WTC11 (cell line): ENCODE measurements at regions not wholly inside any gene's neighbourhood (a gene's known extent, or its start where the extent isn't known, plus 50 kb on each side); places are given as distances from the start of the nearest gene placed in this dataset.

Source experiments
- ATAC-seq: fragments of 200-7000 bp; cut with Tn5 transposase; 2 replicates; pipeline ENCODE4 v1.10.0; 2021; ENCODE audit warnings: mild to moderate bottlenecking, moderate library complexity
- CTCF ChIA-PET: fragments of 300-600 bp; sonication (Branson Sonifier 250); formaldehyde crosslinking; loops from one replicate; lab custom pipeline; 2021; ENCODE audit warnings: antibody characterized with exemption; lab: Charles Lee
- POLR2A ChIA-PET: fragments of 350-600 bp; sonication (Branson Sonifier 250); formaldehyde crosslinking; loops from one replicate; lab custom pipeline; 2021; ENCODE audit warnings: antibody characterized with exemption; lab: Charles Lee
- DNase-seq: peaks from one replicate; pipeline ENCODE4 v3.0.0; 2021; ENCODE audit warnings: low spot score
- H3K27ac Mint-ChIP-seq: 2 replicates; pipeline ENCODE4 v1.8.0; 2021; ENCODE audit warnings: mixed read lengths
- H3K27me3 Mint-ChIP-seq: 2 replicates; pipeline ENCODE4 v1.8.0; 2021; ENCODE audit warnings: low read depth, mild to moderate bottlenecking, moderate library complexity, mixed read lengths
- H3K36me3 Mint-ChIP-seq: 2 replicates; pipeline ENCODE4 v1.8.0; 2021; ENCODE audit warnings: mixed read lengths
- H3K4me1 Mint-ChIP-seq: 2 replicates; pipeline ENCODE4 v1.8.0; 2022; ENCODE audit warnings: mixed read lengths
- H3K4me3 Mint-ChIP-seq: 2 replicates; pipeline ENCODE4 v1.8.0; 2021; ENCODE audit warnings: mild to moderate bottlenecking, moderate library complexity, mixed read lengths
- H3K9me3 Mint-ChIP-seq: 2 replicates; pipeline ENCODE4 v1.8.0; 2021; ENCODE audit warnings: mixed read lengths
- CREM ChIP-seq: sonication (generic); formaldehyde crosslinking; IDR thresholded peaks from 2 replicates; pipeline ENCODE4 v1.8.1; 2022; ENCODE audit warnings: mild to moderate bottlenecking, missing genetic modification reagents, moderate library complexity
- ELF4 ChIP-seq: sonication (generic); formaldehyde crosslinking; IDR thresholded peaks from 2 replicates; pipeline ENCODE4 v1.8.1; 2022; ENCODE audit warnings: low read depth, mild to moderate bottlenecking, moderate library complexity, missing genetic modification reagents
- ERG ChIP-seq: fragments of 250-450 bp; sonication (Bioruptor Pico); IDR thresholded peaks from 2 replicates; pipeline ENCODE4 v1.8.0; 2021; ENCODE audit warnings: mild to moderate bottlenecking
- FOXP1 ChIP-seq: sonication (generic); formaldehyde crosslinking; IDR thresholded peaks from 2 replicates; pipeline ENCODE4 v1.8.0; 2022; ENCODE audit warnings: missing genetic modification reagents, mild to moderate bottlenecking, moderate library complexity, borderline replicate concordance
- JUN ChIP-seq: sonication (generic); formaldehyde crosslinking; IDR thresholded peaks from 2 replicates; pipeline ENCODE4 v1.8.0; 2023; ENCODE audit warnings: mild to moderate bottlenecking, missing genetic modification reagents
- NFYB ChIP-seq: sonication (generic); formaldehyde crosslinking; conservative IDR thresholded peaks from 2 replicates; pipeline ENCODE4 v1.8.0; 2022; ENCODE audit warnings: low read depth, missing genetic modification reagents
- NR1H2 ChIP-seq: sonication (generic); formaldehyde crosslinking; IDR thresholded peaks from 2 replicates; pipeline ENCODE4 v1.9.0; 2021; ENCODE audit warnings: mild to moderate bottlenecking, moderate library complexity, missing genetic modification reagents
- RELA ChIP-seq: sonication (generic); formaldehyde crosslinking; IDR thresholded peaks from 2 replicates; pipeline ENCODE4 v1.8.1; 2022; ENCODE audit warnings: missing genetic modification reagents, mild to moderate bottlenecking, borderline replicate concordance
- TEAD1 ChIP-seq: sonication (generic); formaldehyde crosslinking; IDR thresholded peaks from 2 replicates; pipeline ENCODE4 v1.8.0; 2022; ENCODE audit warnings: mild to moderate bottlenecking, missing genetic modification reagents
- ZNF138 ChIP-seq: sonication (generic); formaldehyde crosslinking; conservative IDR thresholded peaks from 2 replicates; pipeline ENCODE4 v1.8.1; 2022; ENCODE audit warnings: mild to moderate bottlenecking, moderate library complexity, missing genetic modification reagents
- ZNF396 ChIP-seq: fragments of 250-450 bp; sonication (Bioruptor Pico); IDR thresholded peaks from 2 replicates; pipeline ENCODE4 v1.8.0; 2021; ENCODE audit warnings: mild to moderate bottlenecking, moderate library complexity, borderline replicate concordance
- ZSCAN18 ChIP-seq: fragments of 250-450 bp; sonication (Bioruptor Pico); IDR thresholded peaks from 2 replicates; pipeline ENCODE4 v2.1.2; 2022; ENCODE audit warnings: mild to moderate bottlenecking, moderate library complexity
- TF ChIP-seq, protein P1 (sequence below): sonication (generic); formaldehyde crosslinking; conservative IDR thresholded peaks from 2 replicates; pipeline ENCODE4 v1.8.1; 2023; ENCODE audit warnings: mild to moderate bottlenecking, low read depth, missing genetic modification reagents, moderate library complexity
- TF ChIP-seq, protein P2 (sequence below): sonication (generic); formaldehyde crosslinking; IDR thresholded peaks from 2 replicates; pipeline ENCODE4 v1.8.1; 2022; ENCODE audit warnings: mild to moderate bottlenecking, missing genetic modification reagents, moderate library complexity, borderline replicate concordance
- TF ChIP-seq, protein P3 (sequence below): sonication (generic); formaldehyde crosslinking; IDR thresholded peaks from 2 replicates; pipeline ENCODE4 v1.8.1; 2022; ENCODE audit warnings: missing genetic modification reagents, borderline replicate concordance

DNA sequence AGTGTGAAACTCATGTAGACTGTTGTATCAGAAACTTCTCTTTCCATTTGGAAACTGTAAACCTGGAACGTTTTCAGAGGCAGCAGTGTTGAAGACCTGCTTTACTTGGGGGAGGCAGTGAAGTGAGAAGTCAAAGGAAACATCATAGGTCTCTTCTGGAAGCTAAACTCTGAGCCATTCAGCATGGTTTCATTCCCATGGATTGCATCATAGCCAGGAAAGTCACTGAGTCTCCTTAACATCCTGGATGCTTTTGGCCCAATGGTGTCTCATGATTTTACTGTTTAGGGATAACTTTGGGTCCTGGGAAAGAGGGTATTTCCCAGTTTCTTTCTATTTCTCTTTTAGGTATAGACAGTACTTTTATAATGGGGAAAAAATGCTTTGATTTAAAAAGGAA is 153.2 kb upstream of the E2F8 start:
- DNase-seq = no peak
- Mint-ChIP-seq H3K4me3 (no peak overlapping the region), H3K27ac (no peak overlapping the region)
- POLR2A ChIA-PET = no interaction called here
- CTCF ChIA-PET = no interaction called here
- TF ChIP-seq ERG (CRISPR knock-in tag) = no peak
- no peak for TF ChIP-seq CREM (CRISPR knock-in tag)
- no peak for TF ChIP-seq TEAD1 (CRISPR knock-in tag)
- no peak for TF ChIP-seq NR1H2 (CRISPR knock-in tag)
- TF ChIP-seq, protein P1, sequence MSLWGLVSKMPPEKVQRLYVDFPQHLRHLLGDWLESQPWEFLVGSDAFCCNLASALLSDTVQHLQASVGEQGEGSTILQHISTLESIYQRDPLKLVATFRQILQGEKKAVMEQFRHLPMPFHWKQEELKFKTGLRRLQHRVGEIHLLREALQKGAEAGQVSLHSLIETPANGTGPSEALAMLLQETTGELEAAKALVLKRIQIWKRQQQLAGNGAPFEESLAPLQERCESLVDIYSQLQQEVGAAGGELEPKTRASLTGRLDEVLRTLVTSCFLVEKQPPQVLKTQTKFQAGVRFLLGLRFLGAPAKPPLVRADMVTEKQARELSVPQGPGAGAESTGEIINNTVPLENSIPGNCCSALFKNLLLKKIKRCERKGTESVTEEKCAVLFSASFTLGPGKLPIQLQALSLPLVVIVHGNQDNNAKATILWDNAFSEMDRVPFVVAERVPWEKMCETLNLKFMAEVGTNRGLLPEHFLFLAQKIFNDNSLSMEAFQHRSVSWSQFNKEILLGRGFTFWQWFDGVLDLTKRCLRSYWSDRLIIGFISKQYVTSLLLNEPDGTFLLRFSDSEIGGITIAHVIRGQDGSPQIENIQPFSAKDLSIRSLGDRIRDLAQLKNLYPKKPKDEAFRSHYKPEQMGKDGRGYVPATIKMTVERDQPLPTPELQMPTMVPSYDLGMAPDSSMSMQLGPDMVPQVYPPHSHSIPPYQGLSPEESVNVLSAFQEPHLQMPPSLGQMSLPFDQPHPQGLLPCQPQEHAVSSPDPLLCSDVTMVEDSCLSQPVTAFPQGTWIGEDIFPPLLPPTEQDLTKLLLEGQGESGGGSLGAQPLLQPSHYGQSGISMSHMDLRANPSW = no peak
- TF ChIP-seq FOXP1 (CRISPR knock-in tag) = no peak
- TF ChIP-seq, all 79 proteins: peak for 0
- Mint-ChIP-seq H3K4me1 (peaks cover 10% of the 10 kb centered on the region), H3K9me3 (peaks cover 10% of the 10 kb centered on the region), H3K36me3 (0 out of 2 replicates have a peak, but pooled peaks cover 2% of the 10 kb centered on the region), H3K27me3 (no peaks in the 10 kb centered on the region)
- ATAC-seq = no peak

DNA sequence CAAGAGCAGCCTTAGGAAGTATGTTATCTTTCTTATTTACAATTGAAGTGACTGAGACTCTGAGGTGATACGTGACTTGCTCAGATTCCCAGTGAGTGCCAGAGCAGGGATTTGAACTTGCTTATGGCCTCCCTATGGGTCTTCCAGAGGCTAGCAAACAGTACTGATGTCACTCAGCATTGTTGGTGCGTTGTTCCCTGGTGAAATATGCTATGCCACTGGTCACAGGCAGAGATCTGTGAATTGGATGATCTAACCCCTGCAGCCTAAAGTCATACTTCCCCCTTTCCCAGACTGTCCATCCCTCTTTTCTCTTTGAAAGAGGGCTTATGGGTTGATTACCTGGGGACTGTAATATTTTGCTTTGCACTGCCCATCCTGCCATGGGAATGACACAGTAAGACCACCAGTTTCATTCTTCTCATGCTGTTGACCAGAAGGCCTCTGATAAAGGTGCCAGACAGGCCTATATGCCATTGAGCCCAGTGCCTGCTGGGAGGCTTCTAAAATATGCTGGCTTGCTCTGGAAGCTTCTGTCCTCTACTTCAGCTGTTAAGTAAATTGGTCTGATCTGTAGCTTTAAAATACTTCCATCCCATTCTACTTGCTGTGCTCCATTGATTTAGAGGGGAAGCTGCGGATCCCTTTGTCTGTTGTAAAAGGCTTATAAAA is 152.2 kb upstream of the E2F8 start:
- CTCF ChIA-PET = interaction anchor here (1.2 kb wide), 1 partner anchor 10 kb away, joined by 3 read pairs; no protein-coding TSS in a partner anchor

GRCh38 chr11:19392321-19392720 is 151.6 kb upstream of the E2F8 start:
- H3K27ac Mint-ChIP-seq = no peak overlapping the region
- ChIA-PET POLR2A (no interaction called here), CTCF (interaction anchor here (1.2 kb wide), 1 partner anchor 9 kb away, joined by 3 read pairs; no protein-coding TSS in a partner anchor)
- TF ChIP-seq, protein P2, sequence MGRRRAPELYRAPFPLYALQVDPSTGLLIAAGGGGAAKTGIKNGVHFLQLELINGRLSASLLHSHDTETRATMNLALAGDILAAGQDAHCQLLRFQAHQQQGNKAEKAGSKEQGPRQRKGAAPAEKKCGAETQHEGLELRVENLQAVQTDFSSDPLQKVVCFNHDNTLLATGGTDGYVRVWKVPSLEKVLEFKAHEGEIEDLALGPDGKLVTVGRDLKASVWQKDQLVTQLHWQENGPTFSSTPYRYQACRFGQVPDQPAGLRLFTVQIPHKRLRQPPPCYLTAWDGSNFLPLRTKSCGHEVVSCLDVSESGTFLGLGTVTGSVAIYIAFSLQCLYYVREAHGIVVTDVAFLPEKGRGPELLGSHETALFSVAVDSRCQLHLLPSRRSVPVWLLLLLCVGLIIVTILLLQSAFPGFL = no peak
- TF ChIP-seq NFYB (CRISPR knock-in tag) (no peak), JUN (CRISPR knock-in tag) (no peak), ZSCAN18 (CRISPR knock-in tag) (no peak), ELF4 (CRISPR knock-in tag) (no peak)
- TF ChIP-seq, protein P1 = no peak

More for the DNA sequence above, 152.2 kb upstream of the E2F8 start:
- H3K9me3 Mint-ChIP-seq = peaks cover 10% of the 10 kb centered on the region
- peaks cover 10% of the 10 kb centered on the region for H3K4me1 Mint-ChIP-seq
- POLR2A ChIA-PET = no interaction called here
- ATAC-seq (no peak), DNase-seq (no peak)
- 0 out of 2 replicates have a peak, but pooled peaks cover 2% of the 10 kb centered on the region for H3K36me3 Mint-ChIP-seq
- TF ChIP-seq RELA (no peak), ZNF396 (CRISPR knock-in tag) (no peak), ZSCAN18 (CRISPR knock-in tag) (no peak), ZNF138 (CRISPR knock-in tag) (no peak)
- TF ChIP-seq, protein P3, sequence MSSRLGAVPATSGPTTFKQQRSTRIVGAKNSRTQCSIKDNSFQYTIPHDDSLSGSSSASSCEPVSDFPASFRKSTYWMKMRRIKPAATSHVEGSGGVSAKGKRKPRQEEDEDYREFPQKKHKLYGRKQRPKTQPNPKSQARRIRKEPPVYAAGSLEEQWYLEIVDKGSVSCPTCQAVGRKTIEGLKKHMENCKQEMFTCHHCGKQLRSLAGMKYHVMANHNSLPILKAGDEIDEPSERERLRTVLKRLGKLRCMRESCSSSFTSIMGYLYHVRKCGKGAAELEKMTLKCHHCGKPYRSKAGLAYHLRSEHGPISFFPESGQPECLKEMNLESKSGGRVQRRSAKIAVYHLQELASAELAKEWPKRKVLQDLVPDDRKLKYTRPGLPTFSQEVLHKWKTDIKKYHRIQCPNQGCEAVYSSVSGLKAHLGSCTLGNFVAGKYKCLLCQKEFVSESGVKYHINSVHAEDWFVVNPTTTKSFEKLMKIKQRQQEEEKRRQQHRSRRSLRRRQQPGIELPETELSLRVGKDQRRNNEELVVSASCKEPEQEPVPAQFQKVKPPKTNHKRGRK (CRISPR knock-in tag) = no peak
- H3K27ac Mint-ChIP-seq = no peak overlapping the region
- no peaks in the 10 kb centered on the region for H3K27me3 Mint-ChIP-seq
- no peak overlapping the region for H3K4me3 Mint-ChIP-seq

More at GRCh38 chr11:19392321-19392720, 151.6 kb upstream of the E2F8 start:
- H3K27me3 Mint-ChIP-seq = no peaks in the 10 kb centered on the region
- no peak for ATAC-seq
- no peak for DNase-seq
- H3K4me1 Mint-ChIP-seq = peaks cover 10% of the 10 kb centered on the region
- H3K4me3 Mint-ChIP-seq = no peak overlapping the region
- H3K36me3 Mint-ChIP-seq = 0 out of 2 replicates have a peak, but pooled peaks cover 2% of the 10 kb centered on the region
- peaks cover 10% of the 10 kb centered on the region for H3K9me3 Mint-ChIP-seq
